OCI-LY1 (cell line): ENCODE measurements at regions not wholly inside any gene's neighbourhood (a gene's known extent, or its start where the extent isn't known, plus 50 kb on each side); places are given as distances from the start of the nearest gene placed in this dataset.

ENCODE experiments used
- H2AFZ ChIP-seq: fragments of 200-600 bp; sonication (generic), shearing (Covaris generic); 2 replicates; pipeline ENCODE4 v1.6.0; 2014; ENCODE audit warnings: antibody characterized with exemption, mild to moderate bottlenecking, low read length
- H3F3A ChIP-seq: fragments of 200-600 bp; sonication (generic), shearing (Covaris generic); 2 replicates; pipeline ENCODE4 v1.6.0; 2014; ENCODE audit warnings: mild to moderate bottlenecking, antibody characterized with exemption, low read length, moderate library complexity; ENCODE audit not compliant: insufficient read depth
- H3K27ac ChIP-seq: fragments of 200-600 bp; sonication (generic); 2 replicates; pipeline ENCODE4 v1.5.1; 2014; ENCODE audit warnings: low read length, mixed run types, mild to moderate bottlenecking, low read depth; ENCODE audit not compliant: poor library complexity, severe bottlenecking
- H3K27me3 ChIP-seq: fragments of 200-600 bp; sonication (generic); 2 replicates; pipeline ENCODE4 v1.6.0; 2014; ENCODE audit warnings: antibody characterized with exemption, mild to moderate bottlenecking, low read length, moderate library complexity; ENCODE audit not compliant: insufficient read depth
- H3K36me3 ChIP-seq: fragments of 200-600 bp; sonication (generic); 2 replicates; pipeline ENCODE4 v1.6.1; 2014; ENCODE audit warnings: mild to moderate bottlenecking, antibody characterized with exemption, low read length, moderate library complexity, mixed read lengths; ENCODE audit not compliant: insufficient read depth
- H3K4me1 ChIP-seq: fragments of 200-600 bp; sonication (generic); 2 replicates; pipeline ENCODE4 v1.5.1; 2014; ENCODE audit warnings: mild to moderate bottlenecking, low read length, moderate library complexity; ENCODE audit not compliant: insufficient read depth, severe bottlenecking
- H3K4me2 ChIP-seq: fragments of 200-600 bp; sonication (generic), shearing (Covaris generic); 2 replicates; pipeline ENCODE4 v1.6.1; 2014; ENCODE audit warnings: low read length
- H3K4me3 ChIP-seq: fragments of 200-600 bp; sonication (generic); 2 replicates; pipeline ENCODE4 v1.5.1; 2014; ENCODE audit warnings: low read length, low read depth, mild to moderate bottlenecking, mixed read lengths; ENCODE audit not compliant: poor library complexity, severe bottlenecking
- H3K79me2 ChIP-seq: fragments of 200-600 bp; shearing (Covaris generic); 2 replicates; pipeline ENCODE4 v1.6.1; 2016; ENCODE audit warnings: mixed run types, low read length, mixed read lengths; ENCODE audit not compliant: insufficient read depth
- H3K9ac ChIP-seq: fragments of 200-600 bp; sonication (generic), shearing (Covaris generic); 2 replicates; pipeline ENCODE4 v1.6.1; 2014; ENCODE audit warnings: mild to moderate bottlenecking, low read length, mixed read lengths
- H3K9me2 ChIP-seq: fragments of 200-600 bp; sonication (generic), shearing (Covaris generic); 2 replicates; pipeline ENCODE4 v1.6.1; 2014; ENCODE audit warnings: low read depth, mild to moderate bottlenecking, low read length, mixed read lengths
- H3K9me3 ChIP-seq: fragments of 200-600 bp; shearing (Covaris generic); 2 replicates; pipeline ENCODE4 v1.6.1; 2014; ENCODE audit warnings: low read length, mixed read lengths
- H4K20me1 ChIP-seq: fragments of 200-600 bp; sonication (generic), shearing (Covaris generic); 2 replicates; pipeline ENCODE4 v1.6.0; 2016; ENCODE audit warnings: mild to moderate bottlenecking, low read length; ENCODE audit not compliant: insufficient read depth
- EZH2 ChIP-seq: fragments of 200-600 bp; sonication (generic), shearing (Covaris generic); IDR thresholded peaks from 2 replicates; pipeline ENCODE4 v1.8.0; 2017; ENCODE audit warnings: borderline replicate concordance, mixed run types, mild to moderate bottlenecking, antibody characterized with exemption, low read length, moderate library complexity, mixed read lengths
- TF ChIP-seq, protein P1 (sequence below): fragments of 200-600 bp; sonication (generic), shearing (Covaris generic); IDR thresholded peaks from 2 replicates; pipeline ENCODE4 v1.5.1; 2017; ENCODE audit warnings: mild to moderate bottlenecking, antibody characterized with exemption, low read length, moderate library complexity, mixed read lengths

DNA sequence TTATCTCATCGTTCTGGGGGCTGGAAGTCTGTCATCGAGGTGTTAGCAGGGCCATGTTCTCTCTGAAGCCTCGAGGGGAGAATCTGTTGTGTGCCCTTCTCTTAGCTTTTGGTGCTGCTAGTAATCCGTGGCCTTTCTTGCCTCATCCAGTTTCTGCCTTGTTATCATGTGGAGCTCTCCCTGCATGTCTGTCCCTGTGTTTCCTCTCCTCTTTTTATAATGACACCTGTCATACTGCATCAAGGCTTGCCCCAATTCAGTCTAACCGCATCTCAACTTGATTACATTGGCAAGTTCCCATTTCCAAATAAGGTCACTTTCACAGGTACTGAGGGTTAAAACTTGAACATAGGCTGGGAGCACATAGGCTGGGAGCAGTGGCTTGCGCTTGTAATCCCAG, 82.6 kb upstream of the CNIH3 start:
- Histone ChIP-seq H3F3A (no peaks in the 10 kb centered on the region), H3K4me3 (no peak overlapping the region), H3K79me2 (no peaks in the 10 kb centered on the region), H2AFZ (no peak overlapping the region), H3K27ac (no peak overlapping the region), H3K9me2 (no peaks in the 10 kb centered on the region), H4K20me1 (no peaks in the 10 kb centered on the region), H3K9me3 (no peaks in the 10 kb centered on the region), H3K36me3 (no peaks in the 10 kb centered on the region), H3K4me1 (no peaks in the 10 kb centered on the region), H3K4me2 (no peak overlapping the region), H3K27me3 (no peaks in the 10 kb centered on the region), H3K9ac (no peak overlapping the region)
- TF ChIP-seq, protein P1, sequence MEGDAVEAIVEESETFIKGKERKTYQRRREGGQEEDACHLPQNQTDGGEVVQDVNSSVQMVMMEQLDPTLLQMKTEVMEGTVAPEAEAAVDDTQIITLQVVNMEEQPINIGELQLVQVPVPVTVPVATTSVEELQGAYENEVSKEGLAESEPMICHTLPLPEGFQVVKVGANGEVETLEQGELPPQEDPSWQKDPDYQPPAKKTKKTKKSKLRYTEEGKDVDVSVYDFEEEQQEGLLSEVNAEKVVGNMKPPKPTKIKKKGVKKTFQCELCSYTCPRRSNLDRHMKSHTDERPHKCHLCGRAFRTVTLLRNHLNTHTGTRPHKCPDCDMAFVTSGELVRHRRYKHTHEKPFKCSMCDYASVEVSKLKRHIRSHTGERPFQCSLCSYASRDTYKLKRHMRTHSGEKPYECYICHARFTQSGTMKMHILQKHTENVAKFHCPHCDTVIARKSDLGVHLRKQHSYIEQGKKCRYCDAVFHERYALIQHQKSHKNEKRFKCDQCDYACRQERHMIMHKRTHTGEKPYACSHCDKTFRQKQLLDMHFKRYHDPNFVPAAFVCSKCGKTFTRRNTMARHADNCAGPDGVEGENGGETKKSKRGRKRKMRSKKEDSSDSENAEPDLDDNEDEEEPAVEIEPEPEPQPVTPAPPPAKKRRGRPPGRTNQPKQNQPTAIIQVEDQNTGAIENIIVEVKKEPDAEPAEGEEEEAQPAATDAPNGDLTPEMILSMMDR = no peak
- no peak for TF ChIP-seq EZH2

DNA sequence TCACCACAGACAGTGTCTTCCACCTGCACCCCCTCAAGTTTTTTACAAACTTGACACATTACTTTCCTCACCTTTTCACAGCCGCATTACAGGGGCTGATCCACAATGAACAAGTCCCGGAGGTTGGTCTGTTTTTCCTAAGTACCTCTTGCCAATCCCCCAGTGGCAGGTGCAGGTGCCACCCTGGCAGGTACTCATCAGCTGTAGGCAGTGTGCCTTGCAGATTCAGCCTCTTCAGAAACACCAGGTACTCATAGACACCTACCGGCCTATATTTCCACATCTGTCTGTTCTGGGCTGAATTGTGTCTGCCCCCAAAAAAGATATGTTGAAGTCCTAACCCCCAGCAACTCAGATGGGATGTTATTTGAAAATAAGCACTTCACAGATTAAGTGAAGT, 81.4 kb upstream of the CNIH3 start:
- H3K4me2 ChIP-seq = no peak overlapping the region
- H3K27me3 ChIP-seq = peaks cover under 1% of the 10 kb centered on the region; the same call in 1 of the 2 replicates
- no peaks in the 10 kb centered on the region for H3K36me3 ChIP-seq
- H3K9me3 ChIP-seq = no peaks in the 10 kb centered on the region
- H3K79me2 ChIP-seq = no peaks in the 10 kb centered on the region
- no peak overlapping the region for H2AFZ ChIP-seq
- TF ChIP-seq EZH2 = no peak
- TF ChIP-seq, protein P1 = no peak
- H3K4me1 ChIP-seq = no peaks in the 10 kb centered on the region
- H3K27ac ChIP-seq = no peak overlapping the region
- no peaks in the 10 kb centered on the region for H3F3A ChIP-seq
- H4K20me1 ChIP-seq = no peaks in the 10 kb centered on the region
- no peaks in the 10 kb centered on the region for H3K9me2 ChIP-seq
- no peak overlapping the region for H3K9ac ChIP-seq
- H3K4me3 ChIP-seq = no peak overlapping the region

DNA sequence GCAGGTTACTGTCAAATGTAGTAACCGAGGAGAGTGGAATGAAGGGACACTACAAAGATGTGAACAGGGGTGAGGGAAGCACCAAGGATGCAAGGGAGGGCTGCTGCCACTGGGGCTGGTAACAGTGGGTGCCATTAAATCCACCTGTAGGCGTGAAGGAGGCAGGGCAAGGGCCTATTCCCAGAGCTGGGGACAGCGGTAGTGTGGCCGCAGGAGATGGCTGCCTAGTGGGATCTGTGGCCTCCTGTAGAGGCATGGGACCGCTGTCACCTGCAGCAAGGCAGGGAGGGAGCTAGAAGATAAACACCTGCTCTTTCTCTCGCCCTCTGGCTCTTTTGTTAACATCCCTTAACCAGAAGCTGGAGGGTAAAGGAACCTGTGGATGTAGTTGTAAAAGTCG, 80.5 kb upstream of the CNIH3 start:
- no peaks in the 10 kb centered on the region for H3K4me1 ChIP-seq

More for the DNA sequence above, 80.5 kb upstream of the CNIH3 start:
- no peaks in the 10 kb centered on the region for H3K9me3 ChIP-seq
- H3K4me3 ChIP-seq = no peak overlapping the region
- H3K27ac ChIP-seq = no peak overlapping the region
- no peaks in the 10 kb centered on the region for H3F3A ChIP-seq
- H3K27me3 ChIP-seq = peaks cover 3% of the 10 kb centered on the region; the same call in 1 of the 2 replicates
- no peaks in the 10 kb centered on the region for H3K79me2 ChIP-seq
- H3K9ac ChIP-seq = no peak overlapping the region
- no peak for TF ChIP-seq EZH2
- TF ChIP-seq, protein P1 = no peak
- H3K36me3 ChIP-seq = no peaks in the 10 kb centered on the region
- H2AFZ ChIP-seq = no peak overlapping the region
- no peaks in the 10 kb centered on the region for H4K20me1 ChIP-seq
- H3K9me2 ChIP-seq = no peaks in the 10 kb centered on the region
- no peak overlapping the region for H3K4me2 ChIP-seq
